ENCODE measurements at regions not wholly inside any gene's neighbourhood (a gene's known extent, or its start where the extent isn't known, plus 50 kb on each side); places are given as distances from the start of the nearest gene placed in this dataset.

- TF ChIP-seq YY1 (IDR thresholded peaks at IDR 0.05; ENCODE audit: low read depth), result no peak
- TF ChIP-seq NFIC (IDR thresholded peaks at IDR 0.05), result no peak
- TF ChIP-seq CEBPB (IDR thresholded peaks at IDR 0.05), result peak; percentile 86
- no peak for TF ChIP-seq CREB1 (IDR thresholded peaks at IDR 0.05; ENCODE audit: low read depth)
- TF ChIP-seq ZBTB7A (IDR thresholded peaks at IDR 0.05; ENCODE audit: low read depth), result no peak
- TF ChIP-seq TEAD4 (IDR thresholded peaks at IDR 0.05), result peak; percentile 85
- peak; percentile 25; the same call in 1 of the 2 replicates for TF ChIP-seq TCF12 (IDR thresholded peaks at IDR 0.05; ENCODE audit: low read depth)
- TF ChIP-seq EP300 (IDR thresholded peaks at IDR 0.05; ENCODE audit: borderline replicate concordance), result 0 out of 2 replicates have a peak, but pooled peaks have one; percentile 53
- peak; percentile 41; the same call in 1 of the 2 replicates for TF ChIP-seq FOXM1 (IDR thresholded peaks at IDR 0.05; ENCODE audit: borderline replicate concordance, low read depth)
- no peak for TF ChIP-seq MAX (IDR thresholded peaks at IDR 0.05)
- no peak for TF ChIP-seq REST (IDR thresholded peaks at IDR 0.05; ENCODE audit: low read depth)
- TF ChIP-seq RAD21 (IDR thresholded peaks at IDR 0.05; ENCODE audit: low read depth), result no peak
- TF ChIP-seq TAF1 (IDR thresholded peaks at IDR 0.05; ENCODE audit: low read depth), result no peak
- no peak for TF ChIP-seq USF1 (IDR thresholded peaks at IDR 0.05)
- no peak for TF ChIP-seq EGR1 (IDR thresholded peaks at IDR 0.05)
Measured at GRCh38 chr6:74606582-74607071, 599.2 kb downstream of the COL12A1 start.

GRCh38 chr6:74605922-74606581, 599.8 kb downstream of the COL12A1 start:
- no peak for TF ChIP-seq CREB1 (IDR thresholded peaks at IDR 0.05; ENCODE audit: low read depth)
- TF ChIP-seq FOXM1 (IDR thresholded peaks at IDR 0.05; ENCODE audit: borderline replicate concordance, low read depth), result no peak
- no peak for TF ChIP-seq NFIC (IDR thresholded peaks at IDR 0.05)
- no peak for TF ChIP-seq MAX (IDR thresholded peaks at IDR 0.05)
- TF ChIP-seq TAF1 (IDR thresholded peaks at IDR 0.05; ENCODE audit: low read depth), result no peak
- TF ChIP-seq ZBTB7A (IDR thresholded peaks at IDR 0.05; ENCODE audit: low read depth), result no peak
- TF ChIP-seq RAD21 (IDR thresholded peaks at IDR 0.05; ENCODE audit: low read depth), result no peak
- TF ChIP-seq EGR1 (IDR thresholded peaks at IDR 0.05), result no peak
- TF ChIP-seq EP300 (IDR thresholded peaks at IDR 0.05; ENCODE audit: borderline replicate concordance), result no peak

GRCh38 chr6:74604279-74604678, 601.6 kb downstream of the COL12A1 start:
- TF ChIP-seq EP300 (IDR thresholded peaks at IDR 0.05; ENCODE audit: borderline replicate concordance) (no peak), YY1 (IDR thresholded peaks at IDR 0.05; ENCODE audit: low read depth) (no peak), MAX (IDR thresholded peaks at IDR 0.05) (no peak), FOXM1 (IDR thresholded peaks at IDR 0.05; ENCODE audit: borderline replicate concordance, low read depth) (no peak), EGR1 (IDR thresholded peaks at IDR 0.05) (no peak), ZBTB7A (IDR thresholded peaks at IDR 0.05; ENCODE audit: low read depth) (no peak), TAF1 (IDR thresholded peaks at IDR 0.05; ENCODE audit: low read depth) (no peak), RAD21 (IDR thresholded peaks at IDR 0.05; ENCODE audit: low read depth) (no peak), REST (IDR thresholded peaks at IDR 0.05; ENCODE audit: low read depth) (no peak), NFIC (IDR thresholded peaks at IDR 0.05) (no peak), USF1 (IDR thresholded peaks at IDR 0.05) (no peak), TEAD4 (IDR thresholded peaks at IDR 0.05) (no peak), CREB1 (IDR thresholded peaks at IDR 0.05; ENCODE audit: low read depth) (no peak), CEBPB (IDR thresholded peaks at IDR 0.05) (no peak), TCF12 (IDR thresholded peaks at IDR 0.05; ENCODE audit: low read depth) (no peak)

- TF ChIP-seq RAD21 (IDR thresholded peaks at IDR 0.05; ENCODE audit: low read depth) (no peak), MAX (IDR thresholded peaks at IDR 0.05) (no peak), TEAD4 (IDR thresholded peaks at IDR 0.05) (no peak), YY1 (IDR thresholded peaks at IDR 0.05; ENCODE audit: low read depth) (no peak), TAF1 (IDR thresholded peaks at IDR 0.05; ENCODE audit: low read depth) (no peak), EP300 (IDR thresholded peaks at IDR 0.05; ENCODE audit: borderline replicate concordance) (no peak), REST (IDR thresholded peaks at IDR 0.05; ENCODE audit: low read depth) (no peak), TCF12 (IDR thresholded peaks at IDR 0.05; ENCODE audit: low read depth) (no peak), NFIC (IDR thresholded peaks at IDR 0.05) (no peak), EGR1 (IDR thresholded peaks at IDR 0.05) (no peak), FOXM1 (IDR thresholded peaks at IDR 0.05; ENCODE audit: borderline replicate concordance, low read depth) (no peak), USF1 (IDR thresholded peaks at IDR 0.05) (no peak), ZBTB7A (IDR thresholded peaks at IDR 0.05; ENCODE audit: low read depth) (no peak), CREB1 (IDR thresholded peaks at IDR 0.05; ENCODE audit: low read depth) (no peak), CEBPB (IDR thresholded peaks at IDR 0.05) (no peak)
Measured at GRCh38 chr6:74603322-74604076, 602.4 kb downstream of the COL12A1 start.

Measured in Ishikawa (cell line).